GM19467 (cell line): ENCODE measurements at regions not wholly inside any gene's neighbourhood (a gene's known extent, or its start where the extent isn't known, plus 50 kb on each side); places are given as distances from the start of the nearest gene placed in this dataset.
"Not testable (repeated sequence)": the region's sequence is repeated elsewhere in the genome, so short reads cannot be mapped to it uniquely, and the experiment has no call there.

Experiments
- ATAC-seq: cut with Tn5 transposase; IDR thresholded peaks from one replicate; pipeline ENCODE4 v1.9.1; 2021; ENCODE audit warnings: mild to moderate bottlenecking, moderate library complexity; ENCODE audit not compliant: unreplicated experiment

DNA sequence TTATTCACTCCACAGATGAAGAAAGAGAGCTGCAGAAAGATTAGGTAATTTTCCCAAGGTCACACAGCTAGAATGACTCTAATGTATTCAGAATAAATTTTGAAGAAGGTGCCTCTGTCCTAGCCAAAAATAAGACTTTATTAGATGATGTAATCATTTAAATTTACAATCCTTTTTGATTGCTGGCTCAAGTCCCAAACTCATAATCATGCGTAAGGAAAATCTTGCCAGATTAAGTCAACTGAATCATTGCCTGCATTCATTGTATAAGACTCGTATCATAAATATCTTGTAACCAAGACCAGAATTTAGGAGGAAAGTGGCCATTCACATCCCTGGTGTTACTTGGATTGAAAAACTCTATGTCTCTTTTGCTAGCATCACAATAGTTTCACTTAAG, 53.1 kb upstream of the STK39 start:
- no peak for ATAC-seq

DNA sequence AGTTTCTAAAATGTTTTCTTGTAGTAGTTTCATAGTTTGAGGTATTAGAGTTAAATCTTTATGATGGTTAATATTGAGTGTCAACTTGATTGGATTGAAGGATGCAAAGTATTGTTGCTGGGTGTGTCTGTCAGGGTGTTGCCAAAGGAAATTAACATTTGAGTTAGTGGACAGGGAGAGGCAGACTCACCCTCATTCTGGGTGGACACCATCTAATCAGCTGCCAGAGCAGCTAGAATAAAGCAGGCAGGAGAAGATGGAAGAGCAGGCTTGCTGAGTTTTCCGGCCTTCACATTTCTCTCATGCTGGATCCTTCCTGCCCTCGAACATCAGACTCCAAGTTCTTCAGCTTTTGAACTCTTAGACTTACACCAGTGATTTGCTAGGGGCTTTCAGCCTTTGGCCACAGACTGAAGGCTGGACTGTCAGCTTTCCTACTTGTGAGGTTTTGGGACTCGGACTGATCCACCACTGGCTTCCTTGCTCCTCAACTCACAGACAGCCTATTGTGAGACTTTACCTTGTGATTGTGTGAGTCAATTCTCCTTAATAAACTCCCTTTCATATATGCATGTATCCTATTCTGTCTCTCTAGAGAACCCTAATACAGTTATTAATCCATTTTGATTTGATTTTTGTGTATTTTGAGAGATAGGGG, 56.8 kb upstream of the STK39 start:
- no peak for ATAC-seq

DNA sequence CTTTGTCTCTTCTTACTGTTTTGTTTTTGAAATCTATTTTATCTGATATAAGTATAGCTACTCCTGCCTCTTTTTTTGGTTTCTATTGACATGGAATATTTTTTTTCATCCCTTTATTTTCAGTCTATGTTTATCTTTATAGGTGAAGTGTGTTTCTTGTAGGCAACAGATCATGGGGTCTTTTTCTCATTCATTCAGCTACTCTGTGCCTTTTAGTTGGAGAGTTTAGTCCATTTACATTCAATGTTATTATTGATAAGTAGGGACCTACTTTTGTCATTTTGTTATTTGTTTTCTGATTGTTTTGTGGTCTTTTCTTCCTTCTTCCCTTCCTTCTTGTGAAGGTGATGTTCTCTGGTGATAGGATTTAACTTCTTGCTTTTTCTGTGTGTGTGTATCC, 60.0 kb upstream of the STK39 start:
- ATAC-seq: no peak

DNA sequence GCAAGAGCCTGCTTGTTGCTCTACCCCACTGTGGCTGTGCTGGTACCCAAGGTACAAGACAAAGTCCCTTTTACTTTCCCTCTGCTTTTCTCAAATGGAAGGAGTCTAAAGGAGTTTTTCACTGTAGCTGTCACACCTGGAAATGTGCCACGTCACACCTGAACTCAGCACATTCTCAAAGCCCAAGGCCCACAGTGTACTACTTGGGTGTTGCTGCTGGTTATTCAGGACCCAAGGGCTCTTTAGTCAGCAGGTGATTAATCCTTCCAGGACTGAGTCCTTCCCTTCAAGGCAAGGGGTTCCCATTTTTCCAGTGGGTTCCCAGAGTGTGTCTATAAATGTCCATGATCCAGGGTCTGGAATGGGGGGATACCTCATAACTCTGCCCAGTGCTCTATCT, 63.2 kb upstream of the STK39 start:
- ATAC-seq: no peak

DNA sequence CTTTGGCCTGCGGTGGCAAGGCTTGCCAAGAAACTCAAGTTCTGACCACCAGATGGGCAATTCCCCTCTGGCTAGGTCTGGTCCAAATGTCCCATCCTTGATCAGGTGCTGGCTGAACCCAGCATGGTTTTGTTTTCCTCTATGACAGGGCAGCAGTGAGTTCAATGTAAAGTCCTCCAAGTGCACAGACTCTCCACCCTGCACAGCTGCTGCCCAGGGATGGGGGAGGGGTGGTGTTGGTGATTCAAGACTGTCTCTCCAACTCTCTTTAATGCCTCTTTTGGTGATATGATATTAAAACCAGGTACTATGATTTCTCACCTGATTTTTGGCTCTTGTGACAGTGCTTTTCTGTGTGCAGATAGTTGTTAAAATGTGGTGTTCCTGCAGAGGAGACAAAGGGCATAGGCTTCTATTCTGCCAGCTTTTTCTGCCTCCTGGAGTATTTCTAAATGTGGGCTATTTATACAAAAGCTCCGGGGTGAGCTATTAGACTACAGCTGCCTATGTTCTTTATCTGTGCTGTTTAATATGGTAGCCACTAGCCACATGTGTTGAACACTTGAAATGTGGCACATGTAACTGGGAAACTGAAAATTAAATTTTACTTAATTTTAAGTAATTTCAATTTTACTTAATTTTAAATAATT, 64.0 kb upstream of the STK39 start:
- no peak for ATAC-seq

DNA sequence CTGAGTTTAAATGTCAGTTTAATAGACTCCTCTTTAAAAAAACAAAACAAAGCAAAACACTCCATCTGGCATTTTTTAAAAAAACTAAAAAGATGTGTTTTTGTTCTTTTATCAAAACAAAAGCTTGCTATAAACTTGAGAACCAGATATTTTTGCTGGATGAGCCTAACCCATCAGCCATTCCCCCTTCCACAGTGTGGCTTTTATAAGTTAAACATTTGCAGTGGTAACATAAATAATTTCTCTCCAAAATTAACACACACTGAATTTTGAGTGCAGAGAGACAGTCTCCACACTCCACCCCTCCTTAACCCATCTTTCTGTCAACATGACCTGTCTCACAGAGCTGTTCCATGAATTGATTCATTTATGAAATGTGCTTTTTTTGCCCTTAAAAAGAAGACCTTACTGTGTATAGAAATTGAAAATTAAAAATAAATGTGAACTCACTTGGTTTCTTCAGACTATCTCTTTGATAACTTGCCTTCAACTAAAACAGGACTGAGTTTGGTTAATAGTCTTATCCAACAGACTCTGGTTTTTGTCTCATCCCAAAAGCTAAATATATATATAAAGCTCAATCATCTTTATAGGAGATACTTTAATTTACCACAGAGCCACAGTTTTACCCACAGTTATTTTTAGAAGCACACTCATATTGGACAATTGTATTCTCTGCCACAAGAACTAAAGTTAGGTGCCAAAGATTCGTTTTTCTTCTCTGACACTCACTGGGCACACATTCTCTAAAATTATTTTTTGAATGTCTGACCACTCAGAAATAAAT, 64.8 kb upstream of the STK39 start:
- no peak for ATAC-seq

DNA sequence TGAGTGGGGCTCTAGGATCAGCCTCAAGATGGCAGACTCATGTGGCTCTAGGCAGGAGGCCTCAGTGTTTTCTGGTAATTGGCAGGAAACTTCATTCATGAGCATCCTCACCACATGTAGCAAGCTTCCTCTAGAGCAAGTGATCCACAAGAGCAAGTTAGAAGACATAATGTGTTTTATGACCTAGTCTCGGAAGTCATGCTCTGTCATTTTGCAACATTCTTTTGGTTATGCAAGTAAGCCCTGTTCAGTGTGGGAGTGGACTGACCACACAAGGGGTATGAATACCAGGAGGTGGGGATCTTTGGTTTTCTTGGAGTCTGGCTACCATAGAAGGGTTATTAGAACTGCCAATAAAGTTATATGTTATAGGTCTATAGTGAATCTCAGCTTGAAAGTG, 66.8 kb upstream of the STK39 start:
- ATAC-seq: no peak

DNA sequence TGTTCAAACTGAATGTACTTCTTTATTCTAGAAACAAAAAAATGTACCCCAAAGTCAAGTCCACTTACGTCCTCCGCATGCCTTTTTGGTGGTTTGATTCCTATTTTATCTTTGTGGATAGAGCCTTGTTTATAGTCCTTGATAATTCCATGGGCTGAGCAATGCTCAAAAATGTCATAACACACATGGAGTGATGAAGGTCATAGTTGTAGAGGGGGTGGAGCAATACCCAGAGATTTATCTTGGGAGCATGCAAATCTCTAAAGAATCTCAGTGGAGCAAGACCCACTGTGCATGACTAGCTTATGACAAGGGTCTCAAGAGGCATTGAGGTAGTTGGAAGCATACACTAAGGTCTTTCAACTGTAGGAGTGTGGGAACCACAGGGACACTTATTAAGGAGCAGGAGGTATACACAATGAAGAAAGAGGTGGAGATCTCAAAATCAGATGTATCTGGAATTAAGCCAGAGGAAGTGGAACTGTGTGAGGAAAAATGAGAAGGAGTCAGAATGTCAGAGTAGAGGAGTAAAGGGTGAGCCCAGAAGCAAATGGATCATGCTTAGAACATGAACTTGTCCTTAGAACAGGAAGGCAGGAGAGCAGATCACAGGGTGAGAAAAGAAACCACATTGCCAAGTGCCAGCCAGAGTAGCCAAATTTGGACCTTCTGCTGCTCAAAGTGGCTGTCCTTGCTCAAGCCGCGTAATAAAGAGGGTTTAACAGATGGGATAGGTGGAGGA, 68.1 kb upstream of the STK39 start:
- no peak for ATAC-seq

DNA sequence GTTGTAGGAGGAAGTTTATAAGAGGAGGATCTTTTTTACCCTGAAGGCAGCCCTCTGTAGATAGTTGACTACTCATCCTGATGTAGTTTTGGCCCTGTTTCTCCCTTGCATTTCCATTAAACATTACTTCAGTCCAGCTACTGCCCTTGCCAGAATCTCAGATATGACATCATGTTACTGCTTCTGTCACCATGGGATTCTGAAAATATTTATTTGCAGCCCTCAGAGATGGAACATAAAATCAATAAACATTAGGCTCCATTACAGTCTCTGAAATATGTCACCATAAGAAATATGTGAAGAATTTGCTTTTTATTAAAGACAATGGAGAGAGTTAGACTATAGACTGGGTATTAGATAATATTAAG, 68.7 kb upstream of the STK39 start:
- no peak for ATAC-seq

DNA sequence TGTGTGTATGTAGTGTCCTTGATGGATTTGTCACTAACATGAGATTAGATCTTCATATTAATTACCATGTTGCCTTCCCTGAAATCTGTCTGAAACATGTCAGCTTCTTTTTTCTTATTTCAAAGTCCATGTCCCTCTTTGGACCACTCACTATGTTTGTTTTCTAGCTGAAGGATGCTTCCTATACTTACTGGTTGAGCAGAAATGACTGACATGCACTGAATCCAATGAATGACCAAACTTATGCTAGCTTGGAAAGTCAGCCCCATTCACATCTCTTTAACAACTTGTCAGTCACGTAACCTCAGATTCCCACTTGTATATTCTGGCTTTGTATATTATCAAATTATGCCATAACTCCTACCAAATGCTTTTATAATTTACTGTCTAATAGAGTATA, 69.9 kb upstream of the STK39 start:
- ATAC-seq: no peak

DNA sequence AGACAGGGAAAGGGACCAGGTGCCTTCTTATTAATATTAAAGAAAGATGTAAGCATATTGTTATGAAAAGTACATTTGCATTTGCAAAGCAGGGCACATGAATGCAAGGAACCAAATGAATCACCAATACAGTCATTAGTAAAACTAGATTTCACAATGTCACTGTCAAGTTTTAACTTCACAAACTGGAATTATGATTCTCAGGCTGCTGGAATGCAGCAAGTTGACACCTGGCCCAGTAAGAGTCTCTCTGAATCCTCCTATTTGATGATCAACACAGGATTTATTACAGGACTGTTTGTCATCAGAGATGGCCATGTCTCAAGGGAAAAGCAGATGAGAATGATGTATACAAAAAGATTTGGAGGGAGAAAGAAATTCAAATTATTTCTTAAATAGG, 72.9 kb upstream of the STK39 start:
- no peak for ATAC-seq

DNA sequence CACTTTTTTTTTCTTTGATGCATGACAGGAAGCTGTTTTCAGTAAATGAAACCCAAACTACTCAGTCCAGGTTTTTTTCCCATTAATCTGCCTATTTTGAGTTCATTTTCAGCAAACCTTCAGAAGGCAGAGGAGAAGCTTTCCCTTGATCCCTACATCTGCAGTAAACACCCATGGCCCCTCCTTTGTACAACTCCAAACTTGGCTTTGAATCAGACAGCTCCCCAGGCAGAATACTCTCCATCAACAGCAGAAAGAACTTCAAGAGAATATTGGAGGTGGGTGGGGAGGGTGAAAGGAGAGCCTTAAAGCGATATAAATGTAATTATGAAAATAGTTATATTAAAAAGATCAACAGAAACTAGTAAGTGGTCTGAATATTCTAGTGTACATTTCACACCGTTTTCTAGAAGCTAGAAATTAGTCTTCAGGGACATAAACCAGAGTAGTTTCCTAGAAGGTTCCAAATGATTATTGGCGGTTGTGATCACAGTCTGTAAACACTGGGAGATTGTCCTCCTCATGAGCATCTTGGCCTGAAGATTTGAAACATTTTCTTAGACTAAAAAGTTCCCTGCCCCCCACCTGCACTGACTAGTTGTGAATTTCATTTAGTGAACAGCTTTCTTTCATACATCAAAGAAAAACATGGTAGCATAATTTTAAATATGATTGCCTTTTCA, 75.1 kb upstream of the STK39 start:
- no peak for ATAC-seq

DNA sequence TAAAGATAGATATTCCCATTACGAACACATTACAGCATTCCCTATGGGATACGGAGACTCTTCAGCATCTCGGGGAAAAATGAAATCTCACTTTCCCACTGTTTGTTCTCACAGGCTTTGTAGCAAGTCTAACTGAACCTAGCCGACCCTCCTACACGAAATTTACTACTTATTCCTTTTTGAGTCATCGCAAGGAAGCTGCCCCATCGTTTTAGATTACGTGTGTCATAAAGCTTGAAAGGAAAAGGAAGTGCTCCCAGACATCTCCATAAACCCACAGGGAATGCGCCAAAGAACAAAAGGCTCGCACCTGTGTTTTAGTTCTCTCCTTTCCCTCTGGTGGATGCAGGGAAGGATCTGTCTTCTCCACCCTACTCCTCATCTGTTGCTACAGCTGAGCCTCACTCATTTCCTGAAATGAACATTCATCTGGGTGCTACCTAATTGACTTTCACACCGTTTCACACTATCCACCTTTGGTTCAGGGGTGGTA, 76.2 kb upstream of the STK39 start:
- no peak for ATAC-seq

DNA sequence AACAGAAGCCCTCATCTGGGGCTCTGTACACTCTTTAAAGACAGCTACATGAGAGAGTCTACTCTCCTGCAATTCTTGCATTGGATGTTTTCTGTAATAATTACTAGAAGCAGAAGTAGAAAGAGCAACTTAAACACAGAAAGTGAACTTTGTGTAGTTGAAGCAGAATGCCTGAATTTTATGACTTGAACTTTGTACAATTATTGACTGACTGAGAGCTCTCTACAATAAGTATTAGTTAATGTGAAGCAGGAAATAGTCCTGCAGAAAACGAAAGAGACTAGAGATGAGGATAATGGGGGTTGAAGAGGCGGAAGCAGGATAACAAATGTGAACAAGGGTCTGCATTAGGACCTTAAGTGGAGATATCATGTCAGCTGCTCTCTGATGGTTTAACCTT, 79.2 kb upstream of the STK39 start:
- ATAC-seq: no peak

DNA sequence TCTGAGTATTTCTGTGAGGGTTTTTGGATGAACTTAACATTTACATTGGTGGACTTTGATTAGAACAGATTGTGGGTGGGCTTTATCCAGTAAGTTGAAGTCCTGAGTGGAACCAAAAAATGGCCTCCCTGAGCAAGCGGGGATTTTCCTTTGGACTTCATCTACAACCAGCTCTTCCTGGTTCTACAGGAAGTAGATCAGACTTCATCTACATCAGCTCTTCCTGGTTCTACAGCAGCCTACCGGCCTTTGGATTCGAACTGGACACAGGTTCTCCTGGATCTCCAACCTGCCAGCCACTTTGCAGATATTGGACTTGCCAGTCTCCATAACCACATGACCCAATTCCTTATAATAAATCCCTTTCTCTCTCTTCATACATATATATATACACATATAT, 79.9 kb upstream of the STK39 start:
- ATAC-seq: no peak

DNA sequence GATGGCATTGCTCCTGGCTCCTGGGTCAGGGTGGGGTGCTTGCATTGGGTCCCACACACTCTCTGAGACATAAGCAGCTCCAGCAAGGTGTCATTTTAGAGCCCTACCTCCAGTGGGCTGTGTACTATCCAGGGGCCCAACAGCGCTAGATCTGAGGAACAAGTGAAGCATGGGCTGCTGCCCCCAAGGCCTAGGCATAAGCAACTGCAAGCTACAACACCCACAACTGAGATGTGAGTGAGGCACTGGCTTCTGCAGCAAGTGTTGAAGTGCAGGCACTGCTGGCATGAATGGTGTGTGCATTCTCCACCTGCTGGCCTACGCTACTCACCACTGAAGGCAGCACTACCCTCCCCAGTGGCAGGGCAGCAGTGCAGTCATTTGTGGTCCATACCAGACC, 81.0 kb upstream of the STK39 start:
- no peak for ATAC-seq

DNA sequence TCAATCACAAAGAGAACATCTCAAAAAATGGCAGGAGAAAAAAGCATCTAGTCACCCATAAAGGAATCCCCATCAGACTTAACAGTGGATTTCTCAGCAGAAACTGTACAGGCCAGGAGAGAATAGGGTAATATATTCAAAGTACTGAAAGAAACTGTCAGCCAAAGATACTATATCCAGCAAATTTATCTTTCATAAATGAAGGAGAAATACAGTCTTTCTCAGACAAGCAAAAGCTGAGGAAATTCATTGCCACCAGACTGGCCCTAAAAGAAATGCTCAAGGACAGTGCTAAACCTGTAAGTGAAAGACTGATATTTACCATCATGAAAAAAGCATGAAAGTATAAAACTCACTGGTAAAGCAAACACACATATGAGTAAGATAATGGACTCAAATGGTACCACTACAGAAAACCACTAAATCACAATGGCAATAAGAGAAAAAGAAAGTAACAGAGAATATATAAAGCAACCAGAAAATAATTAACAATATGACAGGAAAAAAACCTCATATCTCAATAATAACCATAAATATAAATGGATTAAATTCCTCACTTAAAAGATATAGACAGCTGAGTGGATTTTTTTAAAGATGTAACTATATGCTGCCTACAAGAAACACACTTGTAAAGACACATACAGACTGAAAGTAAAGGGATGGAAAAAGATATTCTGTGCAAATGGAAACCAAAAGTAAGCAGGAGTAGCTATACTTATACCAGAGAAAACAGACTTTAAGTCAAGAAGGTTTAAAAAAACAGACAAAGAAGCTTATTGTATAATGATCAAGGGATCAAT, 83.4 kb upstream of the STK39 start:
- no peak for ATAC-seq

DNA sequence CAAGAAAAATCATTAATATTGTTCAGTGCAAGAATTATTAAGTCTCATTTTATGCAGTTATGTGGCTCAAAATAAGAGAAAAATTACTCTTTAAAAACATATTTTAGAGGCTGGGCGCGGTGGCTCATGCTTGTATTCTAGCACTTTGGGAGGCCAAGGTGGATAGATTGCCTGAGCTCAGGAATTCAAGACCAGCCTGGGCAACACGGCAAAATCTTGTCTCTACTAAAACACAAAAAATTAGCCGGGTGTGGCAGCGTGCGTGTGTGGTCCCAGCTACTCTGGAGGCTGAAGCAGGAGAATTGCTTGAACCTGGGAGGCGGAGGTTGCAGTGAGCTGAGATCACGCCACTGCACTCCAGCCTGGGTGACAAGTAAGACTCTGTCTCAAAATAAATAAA, 87.9 kb upstream of the STK39 start:
- ATAC-seq: not testable (repeated sequence)

DNA sequence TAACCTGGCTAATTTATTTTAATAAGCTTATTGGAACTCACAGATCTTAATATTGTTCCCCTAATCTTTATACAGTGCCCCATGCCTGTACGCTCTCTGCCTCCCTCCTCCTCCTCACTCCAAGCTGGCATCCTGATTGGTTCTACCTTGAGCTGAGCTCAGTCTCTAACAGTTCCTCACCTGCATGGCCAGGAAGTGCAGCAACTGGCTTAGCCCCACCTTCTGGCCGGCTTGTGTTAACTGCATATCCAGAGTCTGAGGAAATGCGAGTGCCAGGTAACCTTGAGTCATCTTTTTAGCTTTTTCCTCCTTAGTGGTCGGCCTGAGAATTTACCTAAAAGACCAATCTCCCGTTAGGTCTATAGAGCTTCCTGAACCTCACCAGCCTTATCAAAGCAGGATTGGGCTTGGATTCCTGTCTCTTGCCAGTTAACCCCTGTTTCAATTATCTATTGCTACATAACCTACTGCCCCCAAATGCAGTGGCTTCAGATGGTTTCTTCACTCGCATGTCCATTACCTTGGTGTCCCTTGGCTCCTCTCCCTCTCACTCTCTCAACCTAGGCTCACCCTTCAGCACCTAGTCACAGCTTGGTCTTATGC, 89.5 kb upstream of the STK39 start:
- no peak for ATAC-seq

DNA sequence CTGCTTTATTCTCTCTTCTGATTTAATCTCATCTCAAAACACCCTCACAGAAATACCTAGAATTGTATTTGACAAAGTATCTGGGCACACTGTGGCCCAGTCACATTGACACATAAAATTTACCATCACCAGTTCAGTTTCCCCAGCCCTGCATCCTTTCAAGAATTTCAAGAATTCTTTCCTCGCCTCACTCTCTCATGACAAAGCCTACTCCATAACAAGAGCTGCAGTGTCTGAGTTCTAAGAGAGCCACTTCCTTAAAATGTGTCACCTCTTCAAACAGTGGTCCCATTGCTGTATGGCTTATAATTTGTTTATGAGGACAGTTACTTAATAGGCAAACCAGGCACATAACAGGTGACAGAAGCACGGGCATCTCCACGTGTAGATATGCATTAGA, 90.9 kb upstream of the STK39 start:
- ATAC-seq: no peak
